Fibroblast of mammary gland (primary cell): ENCODE measurements at regions not wholly inside any gene's neighbourhood (a gene's known extent, or its start where the extent isn't known, plus 50 kb on each side); places are given as distances from the start of the nearest gene placed in this dataset.

ENCODE experiments used
- DNase-seq: peaks from one replicate; pipeline ENCODE4 v3.0.0-alpha.2; 2010; ENCODE audit warnings: low read depth
- H3K4me3 ChIP-seq: 2 replicates; pipeline ENCODE4 v1.5.1; 2011; ENCODE audit warnings: low read depth, mild to moderate bottlenecking, low read length, moderate library complexity; ENCODE audit not compliant: control insufficient read depth
- CTCF ChIP-seq: conservative IDR thresholded peaks from 2 replicates; pipeline ENCODE4 v1.5.1; 2011; ENCODE audit warnings: low read depth, low read length, inconsistent platforms; ENCODE audit not compliant: control insufficient read depth, insufficient read depth

GRCh38 chr10:110415809-110416208, 81.9 kb upstream of the DUSP5 start:
- TF ChIP-seq CTCF: no peak
- DNase-seq: no peak
- no peak overlapping the region for H3K4me3 ChIP-seq

GRCh38 chr10:110416776-110417711, 80.7 kb upstream of the DUSP5 start:
- DNase-seq: no peak
- H3K4me3 ChIP-seq: no peak overlapping the region
- no peak for TF ChIP-seq CTCF

GRCh38 chr10:110418218-110418617, 79.5 kb upstream of the DUSP5 start:
- TF ChIP-seq CTCF: no peak
- no peak overlapping the region for H3K4me3 ChIP-seq
- no peak for DNase-seq

GRCh38 chr10:110419265-110419664, 78.4 kb upstream of the DUSP5 start:
- TF ChIP-seq CTCF: no peak
- H3K4me3 ChIP-seq: no peak overlapping the region
- DNase-seq: no peak

GRCh38 chr10:110420401-110421193, 77.1 kb upstream of the DUSP5 start:
- no peak overlapping the region for H3K4me3 ChIP-seq
- no peak for TF ChIP-seq CTCF
- DNase-seq: peak; percentile 72

GRCh38 chr10:110421512-110422138, 76.1 kb upstream of the DUSP5 start:
- DNase-seq: no peak
- H3K4me3 ChIP-seq: no peak overlapping the region
- TF ChIP-seq CTCF: no peak
